Epidermal melanocyte (primary cell): ENCODE measurements at regions not wholly inside any gene's neighbourhood (a gene's known extent, or its start where the extent isn't known, plus 50 kb on each side); places are given as distances from the start of the nearest gene placed in this dataset.
A peak's percentile ranks its signal among the peaks of the same experiment; 100 is the strongest.
"Not testable (repeated sequence)": the region's sequence is repeated elsewhere in the genome, so short reads cannot be mapped to it uniquely, and the experiment has no call there.

ENCODE experiments used
- DNase-seq: peaks from one replicate; pipeline ENCODE4 v3.0.0; 2011; ENCODE audit warnings: low spot score; ENCODE audit not compliant: insufficient read length

- DNase-seq: no peak
Measured at GRCh38 chr5:117189784-117190183, 615.2 kb upstream of the SEMA6A start.

GRCh38 chr5:117188211-117188610, 613.6 kb upstream of the SEMA6A start:
- DNase-seq: no peak

- no peak for DNase-seq
Measured at GRCh38 chr5:117186751-117187150, 612.1 kb upstream of the SEMA6A start.

- no peak for DNase-seq
Measured at GRCh38 chr5:117183326-117183725, 608.7 kb upstream of the SEMA6A start.

GRCh38 chr5:117182104-117182503, 607.5 kb upstream of the SEMA6A start:
- no peak for DNase-seq

GRCh38 chr5:117177302-117177701, 602.7 kb upstream of the SEMA6A start:
- DNase-seq: no peak

GRCh38 chr5:117165068-117165467, 590.4 kb upstream of the SEMA6A start:
- DNase-seq: no peak

DNA sequence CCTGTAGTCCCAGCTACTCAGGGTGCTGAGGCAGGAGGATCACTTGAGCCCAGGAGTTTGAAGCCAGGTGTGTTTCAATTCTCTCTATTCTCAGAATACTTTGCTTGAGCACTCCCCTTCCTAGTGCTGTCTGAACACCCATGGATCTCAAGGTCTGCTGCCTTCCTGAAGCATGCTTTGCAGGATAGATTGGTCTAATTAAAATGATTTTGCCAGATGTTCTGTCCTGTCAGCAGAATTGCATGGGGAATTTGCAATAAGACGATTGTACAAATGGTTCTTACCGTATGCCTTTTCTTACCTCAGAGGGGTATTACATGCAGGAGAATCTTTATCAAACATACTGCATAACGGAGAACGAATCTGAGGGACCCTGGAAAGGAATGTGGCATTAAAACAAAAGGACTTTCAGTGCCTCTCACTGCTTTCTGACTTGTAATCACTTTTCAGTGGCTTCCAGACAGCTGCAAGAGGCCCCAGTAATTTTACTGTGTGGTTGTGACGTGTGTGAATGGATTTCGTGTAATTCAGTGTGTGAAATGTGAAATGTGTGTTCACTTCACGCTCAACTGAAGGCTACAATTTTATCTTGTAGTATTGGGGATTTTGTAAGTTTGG, 587.2 kb upstream of the SEMA6A start:
- no peak for DNase-seq

DNA sequence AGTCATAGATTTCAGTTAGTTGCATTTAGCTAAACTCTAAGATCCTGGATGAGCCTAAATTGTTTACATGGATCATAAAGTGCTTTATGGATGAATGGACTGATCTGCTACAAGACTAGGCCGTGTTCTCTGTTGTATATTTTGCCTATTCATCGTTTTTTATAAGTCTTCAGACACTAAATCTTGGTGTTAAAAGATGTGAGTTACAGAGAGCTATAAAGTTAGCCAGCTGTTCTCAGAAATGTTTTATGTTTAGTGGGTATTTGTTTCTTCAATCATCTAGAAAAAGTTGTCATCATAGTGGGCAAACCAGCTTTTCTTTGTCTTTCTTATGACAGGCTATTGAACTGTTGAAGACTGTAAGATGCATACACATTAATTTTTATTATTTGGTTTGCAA, 585.8 kb upstream of the SEMA6A start:
- no peak for DNase-seq

DNA sequence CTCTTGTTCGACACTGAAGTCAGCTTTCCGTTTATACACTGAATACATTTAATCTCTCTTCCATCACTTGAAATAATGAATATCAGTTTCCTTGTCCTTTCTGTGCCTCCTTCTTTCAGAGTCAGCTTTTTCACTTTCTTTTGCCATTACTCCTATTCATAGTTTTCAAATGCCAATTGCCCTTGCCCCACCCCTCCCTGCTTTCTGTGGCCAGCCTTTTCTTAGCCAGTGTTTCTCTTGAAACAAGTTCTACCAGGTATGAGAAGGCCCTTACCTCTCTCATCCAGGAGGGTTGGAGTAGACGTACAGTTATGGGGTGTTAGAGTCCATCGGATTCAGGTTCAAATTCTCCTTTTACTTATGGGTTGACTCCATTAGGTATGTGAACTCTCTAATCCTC, 574.7 kb upstream of the SEMA6A start:
- DNase-seq: no peak

GRCh38 chr5:117144086-117144485, 569.5 kb upstream of the SEMA6A start:
- no peak for DNase-seq

DNA sequence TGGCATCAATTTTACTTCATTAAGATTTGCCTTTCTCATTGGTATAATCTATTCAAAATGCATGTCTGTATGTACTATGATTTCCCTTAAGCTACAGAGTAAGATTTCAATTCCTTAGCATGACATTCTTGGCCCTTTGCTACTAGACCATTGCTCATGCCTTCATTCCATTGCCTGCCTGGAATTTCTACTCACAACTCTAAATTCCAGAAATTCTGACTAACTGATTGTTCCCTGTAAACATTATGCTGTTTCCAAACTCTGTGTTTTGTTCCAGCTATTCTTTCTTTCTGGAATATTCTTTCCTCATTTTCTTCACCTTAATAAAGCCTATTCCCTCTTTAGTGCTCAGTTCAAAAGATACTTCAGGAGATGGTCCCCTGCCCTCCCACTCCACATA, 568.8 kb upstream of the SEMA6A start:
- no peak for DNase-seq

GRCh38 chr5:117138523-117138922, 563.9 kb upstream of the SEMA6A start:
- no peak for DNase-seq

DNA sequence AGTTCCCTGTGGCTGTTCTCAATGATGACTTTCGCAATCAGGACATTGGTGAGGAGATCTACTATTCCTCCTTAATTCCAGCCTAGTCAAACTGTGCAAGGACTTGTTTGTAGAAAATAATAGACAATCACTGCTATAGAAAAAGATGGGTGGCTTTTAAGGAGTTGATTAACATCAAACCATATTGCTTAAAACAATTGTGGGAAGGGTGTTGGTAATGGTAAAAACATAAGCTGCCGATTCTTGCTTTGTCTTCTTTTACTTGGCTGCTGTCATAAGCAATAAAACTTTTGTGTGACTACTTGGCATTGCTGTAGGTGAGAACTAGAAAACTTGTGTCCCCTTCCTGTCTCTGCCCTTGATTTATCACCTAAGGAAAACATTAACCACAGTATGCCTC, 561.2 kb upstream of the SEMA6A start:
- DNase-seq: no peak

GRCh38 chr5:117133198-117133597, 558.6 kb upstream of the SEMA6A start:
- DNase-seq: no peak

GRCh38 chr5:117131876-117132275, 557.3 kb upstream of the SEMA6A start:
- peak; percentile 16 for DNase-seq

- no peak for DNase-seq
Measured at GRCh38 chr5:117131048-117131679, 556.5 kb upstream of the SEMA6A start.

- no peak for DNase-seq
Measured at GRCh38 chr5:117118499-117118898, 543.9 kb upstream of the SEMA6A start.

DNA sequence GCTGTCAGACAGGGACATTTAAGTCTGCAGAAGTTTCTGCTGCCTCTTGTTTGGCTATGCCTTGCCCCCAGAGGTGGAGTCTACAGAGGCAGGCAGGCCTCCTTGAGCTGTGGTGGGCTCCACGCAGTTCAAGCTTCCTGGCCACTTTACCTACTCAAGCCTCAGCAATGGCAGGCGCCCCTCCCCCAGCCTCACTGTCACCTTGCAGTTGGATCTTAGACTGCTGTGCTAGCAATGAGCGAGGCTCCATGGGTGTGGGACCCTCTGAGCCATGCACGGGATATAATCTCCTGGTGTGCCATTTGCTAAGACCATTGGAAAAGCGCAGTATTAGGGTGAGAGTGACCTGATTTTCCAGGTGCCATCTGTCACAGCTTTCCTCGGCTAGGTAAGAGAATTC, 542.7 kb upstream of the SEMA6A start:
- not testable (repeated sequence) for DNase-seq

- no peak for DNase-seq
Measured at GRCh38 chr5:117110548-117110947, 535.9 kb upstream of the SEMA6A start.

- no peak for DNase-seq
Measured at GRCh38 chr5:117107859-117108258, 533.2 kb upstream of the SEMA6A start.

GRCh38 chr5:117103703-117104102, 529.1 kb upstream of the SEMA6A start:
- peak; percentile 66 for DNase-seq

GRCh38 chr5:117102591-117102990, 528.0 kb upstream of the SEMA6A start:
- DNase-seq: no peak
